H9 (cell line): ENCODE measurements at regions not wholly inside any gene's neighbourhood (a gene's known extent, or its start where the extent isn't known, plus 50 kb on each side); places are given as distances from the start of the nearest gene placed in this dataset.

ENCODE experiments used
- DNase-seq: peaks from one replicate; pipeline ENCODE4 v3.0.0-alpha.2; 2017
- H2AFZ ChIP-seq: one replicate; pipeline ENCODE4 v1.6.1; 2013; ENCODE audit warnings: mild to moderate bottlenecking, low read length, control low read depth, moderate library complexity
- H2AK5ac ChIP-seq: 2 replicates; pipeline ENCODE4 v1.6.1; 2013; ENCODE audit warnings: low read length, control low read depth, mixed read lengths; ENCODE audit not compliant: insufficient read length
- H2BK120ac ChIP-seq: one replicate; pipeline ENCODE4 v1.6.1; 2013; ENCODE audit warnings: low read depth, mild to moderate bottlenecking, low read length, control low read depth, inconsistent platforms; ENCODE audit not compliant: poor library complexity, severe bottlenecking
- H2BK12ac ChIP-seq: 2 replicates; pipeline ENCODE4 v1.6.1; 2013; ENCODE audit warnings: low read length, control low read depth, mixed read lengths, low read depth; ENCODE audit not compliant: insufficient read length
- H2BK15ac ChIP-seq: 2 replicates; pipeline ENCODE4 v1.6.1; 2013; ENCODE audit warnings: low read depth, low read length, control low read depth
- H2BK20ac ChIP-seq: one replicate; pipeline ENCODE4 v1.6.1; 2013; ENCODE audit warnings: low read depth, mild to moderate bottlenecking, low read length, control low read depth, inconsistent platforms; ENCODE audit not compliant: poor library complexity, severe bottlenecking
- H2BK5ac ChIP-seq: 2 replicates; pipeline ENCODE4 v1.6.1; 2013; ENCODE audit warnings: low read length, control low read depth, mixed read lengths; ENCODE audit not compliant: insufficient read length
- H3K14ac ChIP-seq: 2 replicates; pipeline ENCODE4 v1.6.1; 2013; ENCODE audit warnings: low read length, control low read depth; ENCODE audit not compliant: insufficient read depth
- H3K18ac ChIP-seq: 2 replicates; pipeline ENCODE4 v1.6.1; 2013; ENCODE audit warnings: low read depth, mild to moderate bottlenecking, mixed read lengths, low read length, control low read depth; ENCODE audit not compliant: insufficient read length
- H3K23ac ChIP-seq: 2 replicates; pipeline ENCODE4 v1.6.1; 2013; ENCODE audit warnings: low read length, control low read depth, mixed read lengths, low read depth; ENCODE audit not compliant: insufficient read length
- H3K23me2 ChIP-seq: 2 replicates; pipeline ENCODE4 v1.6.1; 2013; ENCODE audit warnings: low read depth, mild to moderate bottlenecking, mixed read lengths, low read length, control low read depth; ENCODE audit not compliant: insufficient read length, poor library complexity, severe bottlenecking
- H3K27ac ChIP-seq: 2 replicates; pipeline ENCODE4 v1.5.1; 2013; ENCODE audit warnings: low read length, control low read depth, mixed read lengths, low read depth; ENCODE audit not compliant: insufficient read length
- H3K27me3 ChIP-seq: 2 replicates; pipeline ENCODE4 v1.6.1; 2013; ENCODE audit warnings: low read length, control low read depth, inconsistent platforms; ENCODE audit not compliant: insufficient read depth
- H3K4ac ChIP-seq: 2 replicates; pipeline ENCODE4 v1.6.1; 2013; ENCODE audit warnings: low read depth, mild to moderate bottlenecking, control low read depth, inconsistent platforms, low read length, moderate library complexity
- H3K4me1 ChIP-seq: 2 replicates; pipeline ENCODE4 v1.6.1; 2013; ENCODE audit warnings: low read length, control low read depth, inconsistent platforms; ENCODE audit not compliant: insufficient read depth
- H3K4me2 ChIP-seq: 2 replicates; pipeline ENCODE4 v1.6.1; 2013; ENCODE audit warnings: low read length, control low read depth, mixed read lengths; ENCODE audit not compliant: insufficient read length, insufficient read depth
- H3K56ac ChIP-seq: 2 replicates; pipeline ENCODE4 v1.6.1; 2013; ENCODE audit warnings: low read depth, mild to moderate bottlenecking, mixed read lengths, low read length, control low read depth; ENCODE audit not compliant: insufficient read length
- H3K79me1 ChIP-seq: 2 replicates; pipeline ENCODE4 v1.6.1; 2013; ENCODE audit warnings: low read depth, mild to moderate bottlenecking, moderate library complexity, low read length, control low read depth, inconsistent platforms; ENCODE audit not compliant: insufficient read depth, poor library complexity, severe bottlenecking
- H3K79me2 ChIP-seq: 2 replicates; pipeline ENCODE4 v1.6.1; 2013; ENCODE audit warnings: low read length, control low read depth, inconsistent platforms; ENCODE audit not compliant: insufficient read depth
- H3K9ac ChIP-seq: 2 replicates; pipeline ENCODE4 v1.6.1; 2013; ENCODE audit warnings: low read length, control low read depth, mixed read lengths; ENCODE audit not compliant: insufficient read length; ENCODE audit errors: extremely low read depth
- H3K9me3 ChIP-seq: one replicate; pipeline ENCODE4 v1.6.1; 2013; ENCODE audit warnings: low read depth, low read length, inconsistent platforms; ENCODE audit not compliant: control insufficient read depth
- H3T11ph ChIP-seq: one replicate; pipeline ENCODE4 v1.6.1; 2013; ENCODE audit warnings: mild to moderate bottlenecking, low read length, control low read depth, inconsistent platforms
- H4K20me1 ChIP-seq: one replicate; pipeline ENCODE4 v1.6.1; 2013; ENCODE audit not compliant: control insufficient read depth, insufficient read length, insufficient read depth
- H4K5ac ChIP-seq: 2 replicates; pipeline ENCODE4 v1.6.1; 2013; ENCODE audit warnings: low read depth, mild to moderate bottlenecking, mixed read lengths, low read length, control low read depth; ENCODE audit not compliant: insufficient read length
- H4K8ac ChIP-seq: replicated peaks from 2 replicates; pipeline ENCODE4 v1.6.1; 2013; ENCODE audit warnings: low read length, control low read depth, mixed read lengths, low read depth; ENCODE audit not compliant: insufficient read length
- H4K91ac ChIP-seq: 2 replicates; pipeline ENCODE4 v1.6.1; 2013; ENCODE audit warnings: low read depth, mild to moderate bottlenecking, moderate library complexity, mixed read lengths, low read length, control low read depth; ENCODE audit not compliant: insufficient read length
- H3K27ac Mint-ChIP-seq, 3 experiments: 2 replicates in 2 of 3; 3 replicates in 1 of 3; pipeline ENCODE4 v1.8.0; 2020 to 2021; ENCODE audit warnings: mixed read lengths in 3 of 3, mild to moderate bottlenecking in 1 of 3, moderate library complexity in 1 of 3
- H3K27me3 Mint-ChIP-seq: 2 replicates; pipeline ENCODE4 v1.8.0; 2021; ENCODE audit warnings: low read depth, mild to moderate bottlenecking, moderate library complexity, mixed read lengths
- H3K36me3 Mint-ChIP-seq, 3 experiments: 2 replicates in 2 of 3; 3 replicates in 1 of 3; pipeline ENCODE4 v1.8.0; 2020 to 2021; ENCODE audit warnings: low read depth in 3 of 3, mixed read lengths in 3 of 3; ENCODE audit not compliant: insufficient read depth in 1 of 3
- H3K4me1 Mint-ChIP-seq, 2 experiments: 2 replicates each; pipeline ENCODE4 v1.8.0; 2020; ENCODE audit warnings: mixed read lengths in 2 of 2
- H3K4me3 Mint-ChIP-seq, 2 experiments: 2 replicates in 1 of 2; 3 replicates in 1 of 2; pipeline ENCODE4 v1.8.0; 2020 to 2021; ENCODE audit warnings: mild to moderate bottlenecking in 2 of 2, mixed read lengths in 2 of 2, moderate library complexity in 1 of 2
- H3K9me3 Mint-ChIP-seq, 2 experiments: 2 replicates in 1 of 2; 3 replicates in 1 of 2; pipeline ENCODE4 v1.8.0; 2020; ENCODE audit warnings: mild to moderate bottlenecking in 2 of 2, mixed read lengths in 2 of 2, moderate library complexity in 1 of 2
- WGBS: extraction: QIAGEN DNeasy Blood & Tissue Kit; methylation state at CpG from one replicate; pipeline ENCODE4 v1.1.7; 2013; ENCODE audit warnings: missing lambda C conversion rate, low lambda C conversion rate, mixed read lengths; ENCODE audit not compliant: insufficient read length; ENCODE audit errors: extremely low coverage; 5-methylcytosine and 5-hydroxymethylcytosine counted together
- TF ChIP-seq, protein P1 (sequence below): fragments of 200-600 bp; sonication (generic); conservative IDR thresholded peaks from 3 replicates; pipeline ENCODE4 v1.8.0; 2021; ENCODE audit warnings: antibody characterized with exemption, mild to moderate bottlenecking

GRCh38 chr14:99116741-99117295, 155.2 kb downstream of the BCL11B start:
- H2BK12ac ChIP-seq, result no peak overlapping the region
- H3T11ph ChIP-seq, result no peak overlapping the region
- no peak overlapping the region for H4K5ac ChIP-seq
- H3K9me3 ChIP-seq, result no peaks in the 10 kb centered on the region
- H3K9me3 Mint-ChIP-seq, result no peaks in the 10 kb centered on the region
- H3K9ac ChIP-seq, result no peak overlapping the region
- H2BK15ac ChIP-seq, result no peak overlapping the region
- no peak overlapping the region for H3K18ac ChIP-seq
- H4K20me1 ChIP-seq, result no peaks in the 10 kb centered on the region
- H3K4me1 Mint-ChIP-seq, result peaks cover 2 to 11% of the 10 kb centered on the region in 2 experiments; a peak in 3 of 4 replicates
- H3K23me2 ChIP-seq, result peaks cover 3% of the 10 kb centered on the region
- no peaks in the 10 kb centered on the region for H3K27me3 ChIP-seq
- H3K4ac ChIP-seq, result no peak overlapping the region
- H3K36me3 Mint-ChIP-seq, result no peaks in the 10 kb centered on the region
- no peak overlapping the region for H4K8ac ChIP-seq
- H2BK120ac ChIP-seq, result no peak overlapping the region
- H3K4me3 Mint-ChIP-seq, result no peak overlapping the region
- no peak overlapping the region for H2AFZ ChIP-seq
- H3K56ac ChIP-seq, result no peak overlapping the region
- no peaks in the 10 kb centered on the region for H3K79me1 ChIP-seq
- peak; percentile 14 for DNase-seq
- no peak overlapping the region for H2BK5ac ChIP-seq
- TF ChIP-seq, protein P1, sequence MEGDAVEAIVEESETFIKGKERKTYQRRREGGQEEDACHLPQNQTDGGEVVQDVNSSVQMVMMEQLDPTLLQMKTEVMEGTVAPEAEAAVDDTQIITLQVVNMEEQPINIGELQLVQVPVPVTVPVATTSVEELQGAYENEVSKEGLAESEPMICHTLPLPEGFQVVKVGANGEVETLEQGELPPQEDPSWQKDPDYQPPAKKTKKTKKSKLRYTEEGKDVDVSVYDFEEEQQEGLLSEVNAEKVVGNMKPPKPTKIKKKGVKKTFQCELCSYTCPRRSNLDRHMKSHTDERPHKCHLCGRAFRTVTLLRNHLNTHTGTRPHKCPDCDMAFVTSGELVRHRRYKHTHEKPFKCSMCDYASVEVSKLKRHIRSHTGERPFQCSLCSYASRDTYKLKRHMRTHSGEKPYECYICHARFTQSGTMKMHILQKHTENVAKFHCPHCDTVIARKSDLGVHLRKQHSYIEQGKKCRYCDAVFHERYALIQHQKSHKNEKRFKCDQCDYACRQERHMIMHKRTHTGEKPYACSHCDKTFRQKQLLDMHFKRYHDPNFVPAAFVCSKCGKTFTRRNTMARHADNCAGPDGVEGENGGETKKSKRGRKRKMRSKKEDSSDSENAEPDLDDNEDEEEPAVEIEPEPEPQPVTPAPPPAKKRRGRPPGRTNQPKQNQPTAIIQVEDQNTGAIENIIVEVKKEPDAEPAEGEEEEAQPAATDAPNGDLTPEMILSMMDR, result no peak
- H3K79me2 ChIP-seq, result no peaks in the 10 kb centered on the region
- H4K91ac ChIP-seq, result no peak overlapping the region
- H2AK5ac ChIP-seq, result no peak overlapping the region
- H3K27me3 Mint-ChIP-seq, result peaks cover 14% of the 10 kb centered on the region
- no peaks in the 10 kb centered on the region; the same call in 1 of the 2 replicates for H3K4me1 ChIP-seq
- no peak overlapping the region for H3K27ac ChIP-seq
- no peak overlapping the region for H3K14ac ChIP-seq
- H3K27ac Mint-ChIP-seq, result no peak overlapping the region
- H2BK20ac ChIP-seq, result no peak overlapping the region
- H3K4me2 ChIP-seq, result no peak overlapping the region
- H3K23ac ChIP-seq, result no peak overlapping the region
- WGBS, result no CpG with 5 or more reads among the region's 9 CpGs
